SU-DHL-6 (cell line): ENCODE measurements at regions not wholly inside any gene's neighbourhood (a gene's known extent, or its start where the extent isn't known, plus 50 kb on each side); places are given as distances from the start of the nearest gene placed in this dataset.

Source experiments
- EZH2phosphoT487 ChIP-seq: fragments of 200-600 bp; sonication (generic), shearing (Covaris generic); conservative IDR thresholded peaks from 2 replicates; pipeline ENCODE4 v1.6.1; 2018; ENCODE audit warnings: mild to moderate bottlenecking, antibody characterized with exemption, low read length, moderate library complexity, mixed read lengths
- TF ChIP-seq, protein P1 (sequence below): fragments of 200-600 bp; sonication (generic); IDR thresholded peaks from one replicate; pipeline ENCODE4 v1.5.1; 2017; ENCODE audit warnings: antibody characterized with exemption, mild to moderate bottlenecking, low read length, moderate library complexity; ENCODE audit not compliant: insufficient read depth, poor library complexity, severe bottlenecking

- TF ChIP-seq, protein P1, sequence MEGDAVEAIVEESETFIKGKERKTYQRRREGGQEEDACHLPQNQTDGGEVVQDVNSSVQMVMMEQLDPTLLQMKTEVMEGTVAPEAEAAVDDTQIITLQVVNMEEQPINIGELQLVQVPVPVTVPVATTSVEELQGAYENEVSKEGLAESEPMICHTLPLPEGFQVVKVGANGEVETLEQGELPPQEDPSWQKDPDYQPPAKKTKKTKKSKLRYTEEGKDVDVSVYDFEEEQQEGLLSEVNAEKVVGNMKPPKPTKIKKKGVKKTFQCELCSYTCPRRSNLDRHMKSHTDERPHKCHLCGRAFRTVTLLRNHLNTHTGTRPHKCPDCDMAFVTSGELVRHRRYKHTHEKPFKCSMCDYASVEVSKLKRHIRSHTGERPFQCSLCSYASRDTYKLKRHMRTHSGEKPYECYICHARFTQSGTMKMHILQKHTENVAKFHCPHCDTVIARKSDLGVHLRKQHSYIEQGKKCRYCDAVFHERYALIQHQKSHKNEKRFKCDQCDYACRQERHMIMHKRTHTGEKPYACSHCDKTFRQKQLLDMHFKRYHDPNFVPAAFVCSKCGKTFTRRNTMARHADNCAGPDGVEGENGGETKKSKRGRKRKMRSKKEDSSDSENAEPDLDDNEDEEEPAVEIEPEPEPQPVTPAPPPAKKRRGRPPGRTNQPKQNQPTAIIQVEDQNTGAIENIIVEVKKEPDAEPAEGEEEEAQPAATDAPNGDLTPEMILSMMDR = no peak
- no peak for TF ChIP-seq EZH2phosphoT487
Measured at GRCh38 chr11:15476371-15476917, 361.7 kb downstream of the INSC start.
